ENCODE measurements at regions not wholly inside any gene's neighbourhood (a gene's known extent, or its start where the extent isn't known, plus 50 kb on each side); places are given as distances from the start of the nearest gene placed in this dataset.

- Histone ChIP-seq H3K27ac (ENCODE audit: low read length) (peak overlapping the region; percentile 60; the same call in 1 of the 2 replicates), H3K27me3 (ENCODE audit: control insufficient read depth, insufficient read depth, low read length) (no peaks in the 10 kb centered on the region), H3K4me1 (ENCODE audit: control insufficient read depth, insufficient read depth, low read length) (no peaks in the 10 kb centered on the region), H3K4me3 (ENCODE audit: low read depth in 2 of 2, low read length in 2 of 2) (no peak overlapping the region), H3K9me3 (ENCODE audit: control insufficient read depth, insufficient read depth, low read depth, low read length) (no peaks in the 10 kb centered on the region), H3K36me3 (ENCODE audit: control insufficient read depth, insufficient read depth, low read length) (no peaks in the 10 kb centered on the region)
- DNase-seq (ENCODE audit: low read depth, low spot score) = no peak
- TF ChIP-seq TCF7L2 (IDR thresholded peaks at IDR 0.05; ENCODE audit: low read depth, low read length) (no peak), REST (IDR thresholded peaks at IDR 0.05; ENCODE audit: insufficient read depth in 1 of 2, low read depth in 2 of 2, low read length in 1 of 2) (no peak), POLR2AphosphoS5 (IDR thresholded peaks at IDR 0.05; ENCODE audit: low read depth, low read length) (no peak), SIN3A (IDR thresholded peaks at IDR 0.05; ENCODE audit: borderline replicate concordance, insufficient read depth, low read depth, low read length) (no peak), CTCF (IDR thresholded peaks at IDR 0.05) (no peak)
- BruUV-seq (replicated peaks) = no TSS peak
- ChIA-PET CTCF (no interaction called here), POLR2A (no interaction called here)
- intact Hi-C loops (cut with micrococcal nuclease; ENCODE audit: unreplicated experiment) = no loop called here
- in situ Hi-C loops (cut with HindIII; ENCODE audit: low pct_unique_long_range_greater_than_20kb, low sequenced_read_pairs) = no loop called here
- ATAC-seq = no peak
These were observed 116.1 kb downstream of the CCDC34 start for GRCh38 chr11:27246925-27247324.

GRCh38 chr11:27244900-27245299 lies 118.1 kb downstream of the CCDC34 start:
- H3K9me3 ChIP-seq (ENCODE audit: control insufficient read depth, insufficient read depth, low read depth, low read length) = no peaks in the 10 kb centered on the region
- BruUV-seq (replicated peaks) = no TSS peak
- intact Hi-C loops (cut with micrococcal nuclease; ENCODE audit: unreplicated experiment) (no loop called here), in situ Hi-C loops (cut with HindIII; ENCODE audit: low pct_unique_long_range_greater_than_20kb, low sequenced_read_pairs) (no loop called here)
- no peaks in the 10 kb centered on the region for H3K27me3 ChIP-seq (ENCODE audit: control insufficient read depth, insufficient read depth, low read length)
- ChIA-PET POLR2A (no interaction called here), CTCF (no interaction called here)
- H3K27ac ChIP-seq (ENCODE audit: low read length) = no peak overlapping the region; the same call in 1 of the 2 replicates
- DNase-seq (ENCODE audit: low read depth, low spot score) (no peak), ATAC-seq (no peak)
- H3K36me3 ChIP-seq (ENCODE audit: control insufficient read depth, insufficient read depth, low read length) = no peaks in the 10 kb centered on the region
- H3K4me3 ChIP-seq (ENCODE audit: low read depth in 2 of 2, low read length in 2 of 2) = no peak overlapping the region
- no peak for TF ChIP-seq POLR2AphosphoS5 (IDR thresholded peaks at IDR 0.05; ENCODE audit: low read depth, low read length)
- no peak for TF ChIP-seq REST (IDR thresholded peaks at IDR 0.05; ENCODE audit: insufficient read depth in 1 of 2, low read depth in 2 of 2, low read length in 1 of 2)
- TF ChIP-seq TCF7L2 (IDR thresholded peaks at IDR 0.05; ENCODE audit: low read depth, low read length) = no peak
- H3K4me1 ChIP-seq (ENCODE audit: control insufficient read depth, insufficient read depth, low read length) = no peaks in the 10 kb centered on the region
